Liver (tissue), 8 donors: ENCODE measurements at regions not wholly inside any gene's neighbourhood (a gene's known extent, or its start where the extent isn't known, plus 50 kb on each side); places are given as distances from the start of the nearest gene placed in this dataset.

Experiments used
- DNase-seq: peaks from one replicate; pipeline ENCODE4 v3.0.0-alpha.2; 2017; ENCODE audit warnings: low spot score
- H3K27ac ChIP-seq, 2 donors: one replicate each; pipeline ENCODE4 v1.7.0; 2013; ENCODE audit warnings: inconsistent platforms in 2 of 2, low read length in 2 of 2, control low read depth in 1 of 2, low read depth in 1 of 2, mild to moderate bottlenecking in 1 of 2
- H3K27me3 ChIP-seq, 4 donors: one replicate each; pipeline versions ENCODE4 v1.6.1 to v1.7.0; 2013; ENCODE audit warnings: low read length in 3 of 4, inconsistent platforms in 1 of 4, mild to moderate bottlenecking in 1 of 4, moderate library complexity in 1 of 4; ENCODE audit not compliant: control insufficient read depth in 4 of 4, insufficient read depth in 4 of 4
- H3K36me3 ChIP-seq, 4 donors: one replicate each; pipeline versions ENCODE4 v1.6.1 to v1.7.0; 2013; ENCODE audit warnings: low read length in 3 of 4, mild to moderate bottlenecking in 3 of 4, low read depth in 1 of 4, moderate library complexity in 1 of 4; ENCODE audit not compliant: control insufficient read depth in 4 of 4, insufficient read depth in 3 of 4
- H3K4me1 ChIP-seq, 4 donors: one replicate each; pipeline versions ENCODE4 v1.6.1 to v1.7.0; 2013; ENCODE audit warnings: low read length in 3 of 4, mild to moderate bottlenecking in 3 of 4, moderate library complexity in 1 of 4; ENCODE audit not compliant: control insufficient read depth in 4 of 4, insufficient read depth in 4 of 4
- H3K4me3 ChIP-seq, 3 donors: one replicate each; pipeline versions ENCODE4 v1.6.1 to v1.7.0; 2013; ENCODE audit warnings: low read length in 3 of 3, control low read depth in 1 of 3, low read depth in 1 of 3, mild to moderate bottlenecking in 1 of 3
- H3K9ac ChIP-seq, 2 donors: one replicate each; pipeline ENCODE4 v1.7.0; 2013; ENCODE audit warnings: low read length in 2 of 2, mild to moderate bottlenecking in 2 of 2, moderate library complexity in 2 of 2, control low read depth in 1 of 2, low read depth in 1 of 2
- H3K9me3 ChIP-seq, 4 donors: one replicate each; pipeline versions ENCODE4 v1.6.1 to v1.7.0; 2013; ENCODE audit warnings: low read length in 3 of 4; ENCODE audit not compliant: control insufficient read depth in 4 of 4
- EGR1 ChIP-seq, 2 donors: IDR thresholded peaks; 2 replicates each; pipeline ENCODE4 v1.6.1; 2016 to 2018; ENCODE audit warnings: antibody characterized with exemption in 2 of 2, low read depth in 2 of 2
- FOXA1 ChIP-seq: IDR thresholded peaks from 2 replicates; pipeline ENCODE4 v1.6.1; 2016; ENCODE audit warnings: antibody characterized with exemption
- FOXA2 ChIP-seq: IDR thresholded peaks from 2 replicates; pipeline ENCODE4 v1.6.1; 2016; ENCODE audit warnings: antibody characterized with exemption
- GABPA ChIP-seq, 2 donors: IDR thresholded peaks in 1 of 2; conservative IDR thresholded peaks in 1 of 2; 2 replicates each; pipeline ENCODE4 v1.6.1; 2016; ENCODE audit warnings: antibody characterized with exemption in 2 of 2, mild to moderate bottlenecking in 1 of 2, moderate library complexity in 1 of 2
- HNF4A ChIP-seq, 2 donors: conservative IDR thresholded peaks; 2 replicates each; pipeline ENCODE4 v1.6.1; 2016; ENCODE audit warnings: antibody characterized with exemption in 2 of 2, mild to moderate bottlenecking in 2 of 2
- HNF4G ChIP-seq: IDR thresholded peaks from 2 replicates; pipeline ENCODE4 v1.6.1; 2016; ENCODE audit warnings: antibody characterized with exemption
- JUND ChIP-seq, 2 donors: IDR thresholded peaks; 2 replicates each; pipeline ENCODE4 v1.6.1; 2016; ENCODE audit warnings: antibody characterized with exemption in 2 of 2
- NR2F2 ChIP-seq: IDR thresholded peaks from 2 replicates; pipeline ENCODE4 v1.6.1; 2016; ENCODE audit warnings: antibody characterized with exemption
- RAD21 ChIP-seq, 2 donors: IDR thresholded peaks; 2 replicates each; pipeline ENCODE4 v1.6.1; 2016; ENCODE audit warnings: antibody characterized with exemption in 2 of 2, mild to moderate bottlenecking in 2 of 2
- RXRA ChIP-seq, 2 donors: IDR thresholded peaks; 2 replicates each; pipeline ENCODE4 v1.6.1; 2017 to 2018; ENCODE audit warnings: antibody characterized with exemption in 2 of 2, mild to moderate bottlenecking in 1 of 2
- SP1 ChIP-seq: IDR thresholded peaks from 2 replicates; pipeline ENCODE4 v1.6.1; 2018; ENCODE audit warnings: antibody characterized with exemption, mild to moderate bottlenecking
- TAF1 ChIP-seq: conservative IDR thresholded peaks from 2 replicates; pipeline ENCODE4 v1.6.1; 2016; ENCODE audit warnings: antibody characterized with exemption, mild to moderate bottlenecking
- YY1 ChIP-seq: IDR thresholded peaks from 2 replicates; pipeline ENCODE4 v1.6.1; 2016; ENCODE audit warnings: antibody characterized with exemption, mild to moderate bottlenecking
- WGBS: extraction: QIAGEN DNeasy Blood & Tissue Kit; methylation state at CpG from one replicate; pipeline ENCODE4 v1.1.7; 2013; 5-methylcytosine and 5-hydroxymethylcytosine counted together
- TF ChIP-seq, protein P1 (sequence below): IDR thresholded peaks from 2 replicates; pipeline ENCODE4 v1.6.1; 2016; ENCODE audit warnings: antibody characterized with exemption
- TF ChIP-seq, protein P2 (sequence below): fragments of 150-350 bp; IDR thresholded peaks from 2 replicates; pipeline ENCODE4 v1.5.1; 2017; ENCODE audit warnings: improper control_type of control experiment, low read depth, low read length; ENCODE audit not compliant: missing input control
- TF ChIP-seq, protein P3 (sequence below): IDR thresholded peaks from 2 replicates; pipeline ENCODE4 v1.6.1; 2016; ENCODE audit warnings: antibody characterized with exemption, mild to moderate bottlenecking
- TF ChIP-seq, protein P4 (sequence below): IDR thresholded peaks from 2 replicates; pipeline ENCODE4 v1.6.1; 2016; ENCODE audit warnings: antibody characterized with exemption
- TF ChIP-seq, protein P5 (sequence below): IDR thresholded peaks from 2 replicates; pipeline ENCODE4 v1.6.1; 2016; ENCODE audit warnings: antibody characterized with exemption
- donor health status: healthy.
- donor health status: healthy.
- donor health status: healthy.
- donor health status: healthy.
- donor health status: healthy.

GRCh38 chrX:45445745-45446412 is 245.2 kb upstream of the DIPK2B start:
- Histone ChIP-seq H3K9ac (no peak overlapping the region), H3K36me3 (no peaks in the 10 kb centered on the region), H3K9me3 (no peaks in the 10 kb centered on the region), H3K4me3 (no peak overlapping the region), H3K27me3 (no peaks in the 10 kb centered on the region), H3K4me1 (no peaks in the 10 kb centered on the region), H3K27ac (no peak overlapping the region)
- 67% methylated on average over 2 of the region's 2 CpGs for WGBS
- DNase-seq = no peak
- no peak for TF ChIP-seq RAD21 (IDR thresholded peaks at IDR 0.05)
- no peak for TF ChIP-seq NR2F2
- TF ChIP-seq HNF4G = no peak
- TF ChIP-seq FOXA2 = no peak
- TF ChIP-seq SP1 = no peak

DNA sequence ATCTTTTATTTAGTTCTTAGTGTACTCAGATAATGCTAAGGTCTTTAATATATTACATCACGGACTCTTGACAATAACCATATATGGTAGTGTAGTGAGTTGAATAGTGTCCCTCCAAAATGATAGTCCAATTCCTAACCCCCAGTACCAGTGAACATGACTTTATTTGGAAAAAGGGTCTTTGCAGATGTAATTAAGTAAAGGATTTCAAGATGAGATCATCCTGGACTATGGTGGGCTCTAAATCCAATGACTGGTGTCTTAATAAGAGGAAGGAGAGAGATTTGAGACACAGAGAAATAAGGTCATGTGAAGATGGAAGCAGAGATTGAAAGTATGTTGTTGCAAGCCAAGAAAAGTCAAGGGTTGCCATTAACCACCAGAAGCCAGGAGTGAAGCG is 236.5 kb upstream of the DIPK2B start:
- peaks cover 0 to 2% (median 0%) of the 10 kb centered on the region in 4 donors for H3K27me3 ChIP-seq
- H3K9ac ChIP-seq = no peak overlapping the region
- WGBS = 83% methylated on average over 2 of the region's 2 CpGs
- H3K4me3 ChIP-seq = no peak overlapping the region
- H3K27ac ChIP-seq = no peak overlapping the region
- no peaks in the 10 kb centered on the region for H3K36me3 ChIP-seq
- H3K9me3 ChIP-seq = no peaks in the 10 kb centered on the region
- no peak for TF ChIP-seq HNF4A (conservative IDR thresholded peaks at IDR 0.05)
- no peak for TF ChIP-seq FOXA2
- TF ChIP-seq EGR1 (IDR thresholded peaks at IDR 0.05; ENCODE audit: low read depth in 2 of 2) = no peak
- TF ChIP-seq, protein P1, sequence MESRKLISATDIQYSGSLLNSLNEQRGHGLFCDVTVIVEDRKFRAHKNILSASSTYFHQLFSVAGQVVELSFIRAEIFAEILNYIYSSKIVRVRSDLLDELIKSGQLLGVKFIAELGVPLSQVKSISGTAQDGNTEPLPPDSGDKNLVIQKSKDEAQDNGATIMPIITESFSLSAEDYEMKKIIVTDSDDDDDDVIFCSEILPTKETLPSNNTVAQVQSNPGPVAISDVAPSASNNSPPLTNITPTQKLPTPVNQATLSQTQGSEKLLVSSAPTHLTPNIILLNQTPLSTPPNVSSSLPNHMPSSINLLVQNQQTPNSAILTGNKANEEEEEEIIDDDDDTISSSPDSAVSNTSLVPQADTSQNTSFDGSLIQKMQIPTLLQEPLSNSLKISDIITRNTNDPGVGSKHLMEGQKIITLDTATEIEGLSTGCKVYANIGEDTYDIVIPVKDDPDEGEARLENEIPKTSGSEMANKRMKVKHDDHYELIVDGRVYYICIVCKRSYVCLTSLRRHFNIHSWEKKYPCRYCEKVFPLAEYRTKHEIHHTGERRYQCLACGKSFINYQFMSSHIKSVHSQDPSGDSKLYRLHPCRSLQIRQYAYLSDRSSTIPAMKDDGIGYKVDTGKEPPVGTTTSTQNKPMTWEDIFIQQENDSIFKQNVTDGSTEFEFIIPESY = no peak
- no peak for TF ChIP-seq YY1
- no peak for TF ChIP-seq JUND (IDR thresholded peaks at IDR 0.05)
- no peak for TF ChIP-seq RXRA (IDR thresholded peaks at IDR 0.05)
- TF ChIP-seq, protein P2, sequence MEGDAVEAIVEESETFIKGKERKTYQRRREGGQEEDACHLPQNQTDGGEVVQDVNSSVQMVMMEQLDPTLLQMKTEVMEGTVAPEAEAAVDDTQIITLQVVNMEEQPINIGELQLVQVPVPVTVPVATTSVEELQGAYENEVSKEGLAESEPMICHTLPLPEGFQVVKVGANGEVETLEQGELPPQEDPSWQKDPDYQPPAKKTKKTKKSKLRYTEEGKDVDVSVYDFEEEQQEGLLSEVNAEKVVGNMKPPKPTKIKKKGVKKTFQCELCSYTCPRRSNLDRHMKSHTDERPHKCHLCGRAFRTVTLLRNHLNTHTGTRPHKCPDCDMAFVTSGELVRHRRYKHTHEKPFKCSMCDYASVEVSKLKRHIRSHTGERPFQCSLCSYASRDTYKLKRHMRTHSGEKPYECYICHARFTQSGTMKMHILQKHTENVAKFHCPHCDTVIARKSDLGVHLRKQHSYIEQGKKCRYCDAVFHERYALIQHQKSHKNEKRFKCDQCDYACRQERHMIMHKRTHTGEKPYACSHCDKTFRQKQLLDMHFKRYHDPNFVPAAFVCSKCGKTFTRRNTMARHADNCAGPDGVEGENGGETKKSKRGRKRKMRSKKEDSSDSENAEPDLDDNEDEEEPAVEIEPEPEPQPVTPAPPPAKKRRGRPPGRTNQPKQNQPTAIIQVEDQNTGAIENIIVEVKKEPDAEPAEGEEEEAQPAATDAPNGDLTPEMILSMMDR = no peak
- TF ChIP-seq, protein P3, sequence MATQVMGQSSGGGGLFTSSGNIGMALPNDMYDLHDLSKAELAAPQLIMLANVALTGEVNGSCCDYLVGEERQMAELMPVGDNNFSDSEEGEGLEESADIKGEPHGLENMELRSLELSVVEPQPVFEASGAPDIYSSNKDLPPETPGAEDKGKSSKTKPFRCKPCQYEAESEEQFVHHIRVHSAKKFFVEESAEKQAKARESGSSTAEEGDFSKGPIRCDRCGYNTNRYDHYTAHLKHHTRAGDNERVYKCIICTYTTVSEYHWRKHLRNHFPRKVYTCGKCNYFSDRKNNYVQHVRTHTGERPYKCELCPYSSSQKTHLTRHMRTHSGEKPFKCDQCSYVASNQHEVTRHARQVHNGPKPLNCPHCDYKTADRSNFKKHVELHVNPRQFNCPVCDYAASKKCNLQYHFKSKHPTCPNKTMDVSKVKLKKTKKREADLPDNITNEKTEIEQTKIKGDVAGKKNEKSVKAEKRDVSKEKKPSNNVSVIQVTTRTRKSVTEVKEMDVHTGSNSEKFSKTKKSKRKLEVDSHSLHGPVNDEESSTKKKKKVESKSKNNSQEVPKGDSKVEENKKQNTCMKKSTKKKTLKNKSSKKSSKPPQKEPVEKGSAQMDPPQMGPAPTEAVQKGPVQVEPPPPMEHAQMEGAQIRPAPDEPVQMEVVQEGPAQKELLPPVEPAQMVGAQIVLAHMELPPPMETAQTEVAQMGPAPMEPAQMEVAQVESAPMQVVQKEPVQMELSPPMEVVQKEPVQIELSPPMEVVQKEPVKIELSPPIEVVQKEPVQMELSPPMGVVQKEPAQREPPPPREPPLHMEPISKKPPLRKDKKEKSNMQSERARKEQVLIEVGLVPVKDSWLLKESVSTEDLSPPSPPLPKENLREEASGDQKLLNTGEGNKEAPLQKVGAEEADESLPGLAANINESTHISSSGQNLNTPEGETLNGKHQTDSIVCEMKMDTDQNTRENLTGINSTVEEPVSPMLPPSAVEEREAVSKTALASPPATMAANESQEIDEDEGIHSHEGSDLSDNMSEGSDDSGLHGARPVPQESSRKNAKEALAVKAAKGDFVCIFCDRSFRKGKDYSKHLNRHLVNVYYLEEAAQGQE = no peak
- TF ChIP-seq RAD21 (IDR thresholded peaks at IDR 0.05) = no peak
- TF ChIP-seq TAF1 = no peak
- no peak for TF ChIP-seq FOXA1
- no peak for TF ChIP-seq NR2F2
- TF ChIP-seq, protein P4, sequence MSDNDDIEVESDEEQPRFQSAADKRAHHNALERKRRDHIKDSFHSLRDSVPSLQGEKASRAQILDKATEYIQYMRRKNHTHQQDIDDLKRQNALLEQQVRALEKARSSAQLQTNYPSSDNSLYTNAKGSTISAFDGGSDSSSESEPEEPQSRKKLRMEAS = no peak
- TF ChIP-seq GABPA (IDR thresholded peaks at IDR 0.05 in 1 of 2, conservative IDR thresholded peaks at IDR 0.05 in 1 of 2) = no peak
- no peak for TF ChIP-seq SP1
- TF ChIP-seq HNF4G = no peak
- TF ChIP-seq, protein P5, sequence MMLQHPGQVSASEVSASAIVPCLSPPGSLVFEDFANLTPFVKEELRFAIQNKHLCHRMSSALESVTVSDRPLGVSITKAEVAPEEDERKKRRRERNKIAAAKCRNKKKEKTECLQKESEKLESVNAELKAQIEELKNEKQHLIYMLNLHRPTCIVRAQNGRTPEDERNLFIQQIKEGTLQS = no peak
- DNase-seq = no peak
- no peaks in the 10 kb centered on the region for H3K4me1 ChIP-seq
